GM21619 (cell line): ENCODE measurements at regions not wholly inside any gene's neighbourhood (a gene's known extent, or its start where the extent isn't known, plus 50 kb on each side); places are given as distances from the start of the nearest gene placed in this dataset.
"Not testable (repeated sequence)": the region's sequence is repeated elsewhere in the genome, so short reads cannot be mapped to it uniquely, and the experiment has no call there.

Source experiments
- ATAC-seq: cut with Tn5 transposase; IDR thresholded peaks from one replicate; pipeline ENCODE4 v1.9.1; 2021; ENCODE audit not compliant: unreplicated experiment

DNA sequence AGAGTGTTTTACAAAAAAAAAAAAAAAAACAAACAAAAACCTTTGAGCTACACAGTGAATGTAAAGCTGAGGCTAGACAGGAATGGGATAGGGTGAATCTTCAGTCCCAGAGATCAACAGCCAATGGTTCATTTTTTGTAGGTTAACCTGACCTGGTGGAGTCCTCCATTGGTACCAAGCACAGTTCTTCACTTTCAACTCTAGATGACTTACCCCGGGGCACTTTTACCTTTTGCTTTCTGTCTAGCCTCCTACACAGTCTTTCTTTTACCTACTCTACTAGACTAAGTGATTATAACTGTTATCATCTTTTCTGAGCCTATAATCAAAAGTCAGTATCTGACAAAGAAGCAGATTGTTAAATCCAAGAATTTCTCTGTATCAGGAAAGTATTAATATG, 50.9 kb downstream of the ANXA2R start:
- ATAC-seq, result no peak

DNA sequence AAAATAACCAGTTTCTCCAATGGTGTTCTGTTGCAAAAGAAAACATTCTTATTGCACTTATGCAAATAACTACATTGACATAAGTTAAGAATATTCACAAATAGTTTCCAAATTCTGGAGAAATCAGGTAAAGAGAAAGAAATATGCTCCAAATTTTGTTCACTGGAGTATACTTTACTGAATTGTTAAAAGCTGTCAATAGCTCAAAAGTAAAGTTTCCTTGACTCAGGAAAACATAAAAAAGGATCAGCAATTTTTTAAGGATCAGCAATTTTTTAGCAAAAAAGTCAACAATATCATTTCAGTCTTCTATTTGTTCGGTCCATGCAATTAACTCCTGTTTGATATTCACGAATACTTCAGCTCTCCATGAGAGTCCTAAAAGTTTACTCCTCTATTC, 51.6 kb downstream of the ANXA2R start:
- no peak for ATAC-seq

DNA sequence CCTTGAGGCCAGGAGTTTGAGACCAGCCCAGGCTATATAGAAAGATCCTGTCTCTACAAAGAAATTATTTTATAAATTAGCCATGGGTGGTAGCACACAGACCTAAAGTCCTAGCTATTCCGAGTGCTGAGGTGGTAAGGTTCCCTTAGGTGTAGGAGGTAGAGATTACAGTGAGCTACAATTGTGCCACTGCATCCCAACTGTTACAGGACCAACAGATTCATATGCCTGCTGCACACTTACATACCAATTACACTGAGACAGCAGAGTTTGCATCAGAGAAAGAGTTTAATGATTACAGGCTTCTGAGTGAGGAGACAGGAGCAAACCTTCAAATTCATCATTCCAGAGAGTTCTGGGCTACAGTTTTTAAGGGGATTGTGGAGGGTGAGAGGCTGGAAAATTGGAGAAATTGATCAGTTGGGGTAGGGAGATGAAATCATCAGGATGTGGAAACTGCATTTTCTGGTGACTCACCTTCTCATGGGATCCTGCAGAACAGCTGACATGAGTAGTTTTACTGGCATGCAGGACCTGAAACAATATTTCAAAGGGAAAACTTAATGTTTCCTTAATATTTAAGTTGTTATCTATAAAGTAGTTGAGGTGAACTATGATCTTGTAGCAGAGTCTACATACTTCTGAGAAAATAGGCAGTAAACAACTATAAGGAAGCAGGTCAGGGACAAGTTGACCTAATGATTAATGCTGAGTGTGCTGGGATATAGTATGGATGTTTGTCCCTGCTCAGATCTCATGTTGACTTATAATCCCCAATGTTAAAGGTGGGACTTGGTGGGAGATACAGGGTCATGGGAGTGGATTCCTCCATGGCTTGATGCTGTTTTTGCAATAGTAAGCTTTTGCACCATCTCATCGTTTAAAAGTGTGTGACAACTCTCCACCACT, 54.7 kb downstream of the ANXA2R start:
- ATAC-seq, result no peak

DNA sequence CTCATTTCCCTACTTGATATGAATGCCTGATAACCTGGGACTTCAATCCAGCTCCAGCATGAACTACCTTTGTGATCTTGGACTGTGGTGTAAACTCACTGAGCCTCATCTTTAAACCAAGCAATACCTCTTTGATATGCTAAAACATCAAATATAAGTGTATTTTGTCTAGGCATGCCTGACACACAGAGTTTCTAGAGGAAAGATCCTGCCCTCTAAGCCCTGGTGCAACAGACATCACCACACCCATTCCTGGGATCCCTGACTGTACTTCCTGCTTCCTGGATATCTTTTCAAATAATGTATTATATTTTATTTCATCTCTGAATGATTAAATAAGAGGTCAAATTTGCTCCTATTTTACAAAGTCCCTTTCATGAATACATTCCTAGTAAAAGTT, 55.8 kb downstream of the ANXA2R start:
- ATAC-seq, result no peak

GRCh38 chr5:42982107-42982622, 58.0 kb downstream of the ANXA2R start:
- no peak for ATAC-seq

DNA sequence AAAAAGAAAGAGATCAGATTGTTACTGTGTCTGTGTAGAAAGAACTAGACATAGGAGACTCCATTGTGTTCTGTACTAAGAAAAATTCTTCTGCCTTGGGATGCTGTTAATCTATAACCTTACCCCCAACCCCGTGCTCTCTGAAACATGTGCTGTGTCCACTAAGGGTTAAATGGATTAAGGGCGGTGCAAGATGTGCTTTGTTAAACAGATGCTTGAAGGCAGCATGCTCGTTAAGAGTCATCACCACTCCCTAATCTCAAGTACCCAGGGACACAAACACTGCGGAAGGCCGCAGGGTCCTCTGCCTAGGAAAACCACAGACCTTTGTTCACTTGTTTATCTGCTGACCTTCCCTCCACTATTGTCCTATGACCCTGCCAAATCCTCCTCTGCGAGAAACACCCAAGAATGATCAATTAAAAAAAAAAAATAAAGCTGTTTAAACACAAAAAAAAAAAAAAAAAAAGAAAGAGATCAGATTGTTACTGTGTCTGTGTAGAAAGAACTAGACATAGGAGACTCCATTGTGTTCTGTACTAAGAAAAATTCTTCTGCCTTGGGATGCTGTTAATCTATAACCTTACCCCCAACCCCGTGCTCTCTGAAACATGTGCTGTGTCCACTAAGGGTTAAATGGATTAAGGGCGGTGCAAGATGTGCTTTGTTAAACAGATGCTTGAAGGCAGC, 58.6 kb downstream of the ANXA2R start:
- ATAC-seq, result not testable (repeated sequence)

- ATAC-seq, result not testable (repeated sequence)
These were observed 59.1 kb downstream of the ANXA2R start for GRCh38 chr5:42981015-42981414.

DNA sequence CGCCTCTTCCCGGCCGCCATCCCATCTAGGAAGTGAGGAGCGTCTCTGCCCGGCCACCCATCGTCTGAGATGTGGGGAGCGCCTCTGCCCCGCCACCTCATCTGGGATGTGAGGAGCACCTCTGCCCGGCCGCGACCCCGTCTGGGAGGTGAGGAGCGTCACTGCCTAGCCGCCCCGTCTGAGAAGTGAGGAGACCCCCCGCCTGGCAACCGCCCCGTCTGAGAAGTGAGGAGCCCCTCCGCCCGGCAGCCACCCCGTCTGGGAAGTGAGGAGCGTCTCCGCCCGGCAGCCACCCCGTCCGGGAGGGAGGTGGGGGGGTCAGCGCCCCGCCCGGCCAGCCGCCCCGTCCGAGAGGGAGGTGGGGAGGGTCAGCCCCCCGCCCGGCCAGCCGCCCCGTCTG, 59.7 kb downstream of the ANXA2R start:
- ATAC-seq, result not testable (repeated sequence)

DNA sequence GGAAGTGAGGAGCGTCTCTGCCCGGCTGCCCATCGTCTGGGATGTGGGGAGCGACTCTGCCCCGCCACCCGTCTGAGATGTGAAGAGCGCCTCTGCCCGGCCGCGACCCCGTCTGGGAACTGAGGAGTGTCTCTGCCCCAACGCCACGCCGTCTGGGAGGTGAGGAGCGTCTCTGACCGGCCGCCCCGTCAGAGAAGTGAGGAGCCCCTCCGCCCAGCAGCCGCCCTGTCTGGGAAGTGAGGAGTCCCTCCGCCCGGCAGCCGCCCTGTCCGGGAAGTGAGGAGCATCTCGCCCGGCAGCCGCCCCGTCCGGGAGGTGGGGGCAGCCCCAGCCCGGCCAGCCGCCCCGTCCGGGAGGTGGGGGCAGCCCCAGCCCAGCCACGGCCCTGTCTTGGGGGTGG, 60.9 kb downstream of the ANXA2R start:
- ATAC-seq, result not testable (repeated sequence)

GRCh38 chr5:42974536-42974935, 65.6 kb downstream of the ANXA2R start:
- ATAC-seq, result no peak

- no peak for ATAC-seq
These were observed 69.2 kb downstream of the ANXA2R start for GRCh38 chr5:42970636-42971559.

DNA sequence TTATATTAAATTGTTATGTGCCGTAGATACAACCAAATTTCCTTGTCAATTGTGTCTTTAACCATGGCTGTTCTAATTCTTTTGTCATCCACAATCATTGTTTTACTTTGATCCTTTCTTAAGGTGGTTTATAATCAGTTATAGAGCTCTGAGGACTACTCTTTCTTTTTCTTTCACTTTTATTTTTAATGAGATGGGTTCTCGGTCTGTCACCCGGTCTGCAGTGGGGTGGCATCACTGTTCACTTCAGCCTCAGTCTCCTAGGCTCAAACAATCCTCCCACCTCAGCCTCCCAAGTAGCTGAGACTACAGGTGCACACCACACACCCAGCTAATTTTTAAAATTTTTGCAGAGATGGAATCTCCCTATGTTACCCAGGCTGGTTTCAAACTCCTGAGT, 74.2 kb downstream of the ANXA2R start:
- no peak for ATAC-seq

DNA sequence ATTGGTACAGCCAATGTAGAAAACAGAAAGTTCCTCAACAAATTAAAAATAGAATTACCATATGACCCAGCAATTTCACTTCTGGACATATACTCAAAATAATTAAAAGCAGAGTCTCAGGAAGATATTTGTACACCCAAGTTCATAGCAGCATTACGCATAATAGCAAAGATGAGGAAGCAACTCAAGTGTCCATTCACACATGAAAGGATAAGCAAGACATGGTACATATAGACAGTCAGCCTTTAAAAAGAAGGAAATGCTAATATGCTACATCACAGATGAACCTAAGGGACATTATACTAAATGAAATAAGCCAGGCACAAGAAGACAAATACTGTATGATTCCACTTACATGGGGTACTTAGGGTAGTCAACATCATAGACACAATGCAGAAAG, 76.7 kb downstream of the ANXA2R start:
- no peak for ATAC-seq

DNA sequence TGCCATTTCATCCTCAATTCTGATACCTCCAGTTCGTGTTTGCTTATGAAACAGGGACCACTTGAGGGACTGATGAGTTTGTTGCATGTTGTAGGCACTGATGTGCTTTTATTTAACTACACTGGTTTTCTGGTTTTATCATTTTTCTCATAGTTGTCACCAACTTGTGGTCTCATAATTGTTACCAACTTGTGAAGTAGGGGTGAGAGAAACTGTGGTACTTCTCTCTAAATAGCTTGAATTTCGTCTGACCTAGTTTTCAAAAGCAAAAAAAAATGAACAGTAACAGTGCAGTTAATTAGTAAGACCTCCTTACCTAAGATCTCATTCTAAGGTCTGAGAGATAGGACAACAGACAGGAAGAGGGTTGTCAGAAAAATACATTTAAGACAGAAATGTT, 78.0 kb downstream of the ANXA2R start:
- no peak for ATAC-seq

- ATAC-seq, result no peak
These were observed 79.6 kb downstream of the ANXA2R start for GRCh38 chr5:42960506-42960905.

GRCh38 chr5:42956551-42956950, 83.6 kb downstream of the ANXA2R start:
- no peak for ATAC-seq

- no peak for ATAC-seq
These were observed 87.1 kb downstream of the ANXA2R start for GRCh38 chr5:42953041-42953440.

DNA sequence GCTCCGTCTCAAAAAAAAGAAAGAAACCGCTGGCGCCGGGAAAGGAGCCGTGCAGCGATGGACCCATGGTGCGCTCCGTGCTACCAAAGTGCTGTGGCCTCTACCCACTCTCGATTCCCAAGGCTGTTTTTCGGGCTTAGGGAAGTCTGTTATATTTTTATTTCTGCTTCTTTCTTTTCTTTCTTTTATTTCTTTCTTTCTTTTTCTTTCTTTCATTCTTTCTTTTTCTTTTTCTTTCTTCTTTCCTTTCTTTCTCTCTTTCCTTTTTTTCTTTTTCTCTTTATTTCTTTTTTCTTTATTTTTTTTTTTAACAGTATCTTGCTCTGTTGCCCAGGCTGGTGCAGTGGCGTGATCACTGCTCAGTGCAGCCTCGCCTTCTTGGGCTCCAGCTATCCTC, 87.5 kb downstream of the ANXA2R start:
- no peak for ATAC-seq

GRCh38 chr5:42951293-42951840, 88.8 kb downstream of the ANXA2R start:
- ATAC-seq, result peak; percentile 29

DNA sequence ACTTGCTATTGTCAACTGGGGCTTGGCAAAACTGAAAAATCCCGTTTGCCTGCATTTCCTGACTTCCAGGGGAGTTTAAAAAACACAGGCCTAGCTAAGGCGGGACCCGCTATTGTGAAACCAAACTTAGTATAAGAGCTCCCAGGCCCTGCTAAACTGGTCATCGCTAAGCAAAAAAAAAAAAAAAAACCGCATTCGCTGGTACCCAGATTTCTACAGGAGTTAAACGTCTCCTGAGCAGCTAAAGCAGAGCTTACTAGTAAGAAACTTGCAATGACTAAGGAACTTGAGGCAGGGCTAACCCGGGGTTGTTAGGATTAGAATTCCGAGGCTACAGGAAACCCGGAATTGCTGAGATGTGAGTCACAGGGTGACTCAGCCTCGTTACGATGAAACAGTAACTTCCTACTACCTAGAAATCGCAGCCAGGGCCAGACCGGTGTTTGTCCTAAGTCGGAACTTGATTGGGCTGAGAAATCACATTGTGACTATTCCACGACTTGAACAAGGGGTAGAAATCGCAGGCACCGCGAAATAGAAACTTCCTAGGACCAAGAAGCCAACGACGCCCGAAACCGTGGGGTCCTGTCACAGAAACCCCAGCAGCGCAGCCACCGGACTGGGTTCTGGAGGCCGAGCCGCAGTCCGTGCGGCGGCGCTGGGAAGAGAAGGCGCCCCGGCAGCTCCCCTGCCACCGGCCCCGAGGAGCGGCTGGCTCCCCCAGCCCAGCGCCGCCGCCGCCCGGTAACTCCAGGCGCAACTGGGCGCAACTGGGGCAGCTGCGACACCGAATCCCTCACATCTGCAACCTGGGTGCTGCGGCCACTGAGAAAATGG, 89.4 kb downstream of the ANXA2R start:
- peak; percentile 35 for ATAC-seq
